HG03354 (cell line): ENCODE measurements at regions not wholly inside any gene's neighbourhood (a gene's known extent, or its start where the extent isn't known, plus 50 kb on each side); places are given as distances from the start of the nearest gene placed in this dataset.
"Not testable (repeated sequence)": the region's sequence is repeated elsewhere in the genome, so short reads cannot be mapped to it uniquely, and the experiment has no call there.

ENCODE experiments used
- ATAC-seq: cut with Tn5 transposase; IDR thresholded peaks from one replicate; pipeline ENCODE4 v1.9.1; 2021; ENCODE audit warnings: mild to moderate bottlenecking; ENCODE audit not compliant: unreplicated experiment, poor library complexity, severe bottlenecking

DNA sequence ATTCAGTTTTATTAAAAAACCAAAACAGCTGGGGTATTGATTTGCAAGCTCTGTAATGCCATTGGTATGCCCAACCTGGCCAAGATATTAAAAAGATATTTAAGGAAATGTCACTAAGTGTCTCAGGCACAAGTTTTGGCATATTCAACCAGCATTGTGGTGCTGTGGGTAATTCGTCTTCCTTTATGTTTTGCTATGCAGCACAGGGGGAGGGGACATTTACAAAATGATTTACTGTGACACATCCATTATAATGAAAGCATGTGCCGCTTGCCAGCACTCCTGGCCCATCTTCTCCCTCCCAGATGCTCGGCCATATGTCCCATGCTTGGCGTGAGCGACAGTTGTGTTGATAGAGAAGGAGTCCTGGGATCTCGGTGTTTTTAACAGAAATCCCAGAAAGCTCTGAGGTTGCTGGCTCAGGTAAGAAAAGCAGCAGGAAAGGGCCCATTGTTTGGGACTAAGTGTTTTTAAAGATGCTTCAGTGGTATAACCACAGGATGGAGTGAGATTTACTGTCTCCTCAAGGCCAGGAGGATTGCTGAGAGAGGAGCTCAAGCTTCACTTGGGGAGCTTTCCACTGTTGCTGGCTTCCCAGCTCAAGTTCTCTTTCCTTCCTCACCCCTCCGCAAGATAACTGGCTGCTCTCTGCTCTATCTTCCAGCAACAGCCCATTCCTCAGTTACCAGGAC is 158.2 kb upstream of the TSC22D2 start:
- ATAC-seq: no peak

DNA sequence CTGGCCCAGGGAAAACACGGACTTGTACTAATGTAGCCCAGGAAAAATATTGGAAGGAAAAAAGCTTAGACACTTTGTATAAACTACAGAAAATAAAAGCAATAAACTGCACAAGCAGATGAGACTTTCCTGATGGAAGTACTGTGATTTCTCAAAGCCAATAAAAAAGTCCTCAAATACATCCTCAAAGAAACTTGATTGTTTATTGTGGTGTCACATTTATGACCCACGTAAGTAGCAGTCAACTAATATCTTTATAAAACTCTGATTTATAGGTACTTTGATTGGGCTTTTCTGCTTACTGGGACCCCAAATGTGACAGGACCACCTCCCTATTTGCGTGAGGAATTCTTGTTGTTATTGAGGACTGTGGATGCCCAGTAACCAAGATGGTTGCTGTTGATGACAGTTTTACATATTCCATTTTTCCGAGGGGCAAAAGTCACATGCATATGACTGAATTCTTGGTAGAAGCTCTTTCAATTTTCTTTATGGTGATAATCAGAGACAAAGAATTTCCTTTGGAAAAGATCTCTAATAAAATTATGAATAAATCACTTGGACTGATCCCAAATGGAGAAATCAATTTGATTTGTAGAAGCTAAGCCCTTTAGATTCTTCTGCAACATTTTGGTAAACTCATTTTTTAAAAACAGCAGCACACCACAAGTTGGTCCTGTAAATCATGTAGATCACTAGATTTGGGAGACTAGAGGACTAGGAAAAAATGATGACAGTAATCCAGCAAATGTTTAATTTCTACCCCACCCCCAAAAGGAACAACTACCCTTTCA is 159.0 kb upstream of the TSC22D2 start:
- no peak for ATAC-seq

- no peak for ATAC-seq
These were observed 159.8 kb upstream of the TSC22D2 start for GRCh38 chr3:150248116-150248887.

GRCh38 chr3:150247441-150247840 is 160.7 kb upstream of the TSC22D2 start:
- ATAC-seq: no peak

DNA sequence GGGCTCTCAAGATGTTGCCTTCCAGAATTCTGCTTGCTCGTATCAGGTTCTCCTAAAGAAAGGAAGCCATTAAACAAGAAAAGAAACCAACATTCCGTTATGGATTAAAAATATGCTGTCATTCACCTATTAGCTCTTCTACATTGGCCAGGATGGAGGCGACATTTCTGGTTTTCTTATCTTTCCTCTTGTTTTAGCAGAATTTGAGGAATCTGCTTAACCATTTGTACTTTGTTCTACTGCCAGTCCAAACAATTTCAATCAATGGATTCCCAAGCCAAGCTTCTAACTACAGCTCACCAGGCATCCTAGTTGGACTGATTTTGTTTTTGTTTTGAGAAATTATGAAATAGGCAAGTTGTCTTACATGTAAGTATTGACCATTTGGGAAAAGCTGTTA is 164.6 kb upstream of the TSC22D2 start:
- no peak for ATAC-seq

GRCh38 chr3:150242220-150242936 is 165.7 kb upstream of the TSC22D2 start:
- ATAC-seq: no peak

- ATAC-seq: no peak
These were observed 167.2 kb upstream of the TSC22D2 start for GRCh38 chr3:150240891-150241290.

DNA sequence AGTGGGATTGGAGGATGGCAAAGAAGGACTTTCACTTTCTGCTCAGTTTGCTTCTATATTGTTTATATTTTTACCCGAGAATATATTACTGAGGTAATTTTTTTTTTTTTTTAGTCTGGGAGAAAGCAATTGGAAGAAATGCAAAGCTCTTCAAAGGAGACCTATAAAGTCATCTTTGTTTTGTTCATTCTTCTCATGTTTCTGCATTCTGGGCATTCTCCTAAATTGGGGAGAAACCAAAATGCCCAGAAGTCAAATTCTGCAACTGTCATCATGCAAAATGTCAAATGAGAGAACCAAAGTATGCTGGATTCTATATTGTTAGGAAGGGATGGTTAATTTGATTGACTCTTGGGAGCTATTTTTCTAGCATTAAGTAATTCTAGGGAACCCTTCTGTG is 168.3 kb upstream of the TSC22D2 start:
- no peak for ATAC-seq

- ATAC-seq: no peak
These were observed 169.0 kb upstream of the TSC22D2 start for GRCh38 chr3:150238995-150239619.

DNA sequence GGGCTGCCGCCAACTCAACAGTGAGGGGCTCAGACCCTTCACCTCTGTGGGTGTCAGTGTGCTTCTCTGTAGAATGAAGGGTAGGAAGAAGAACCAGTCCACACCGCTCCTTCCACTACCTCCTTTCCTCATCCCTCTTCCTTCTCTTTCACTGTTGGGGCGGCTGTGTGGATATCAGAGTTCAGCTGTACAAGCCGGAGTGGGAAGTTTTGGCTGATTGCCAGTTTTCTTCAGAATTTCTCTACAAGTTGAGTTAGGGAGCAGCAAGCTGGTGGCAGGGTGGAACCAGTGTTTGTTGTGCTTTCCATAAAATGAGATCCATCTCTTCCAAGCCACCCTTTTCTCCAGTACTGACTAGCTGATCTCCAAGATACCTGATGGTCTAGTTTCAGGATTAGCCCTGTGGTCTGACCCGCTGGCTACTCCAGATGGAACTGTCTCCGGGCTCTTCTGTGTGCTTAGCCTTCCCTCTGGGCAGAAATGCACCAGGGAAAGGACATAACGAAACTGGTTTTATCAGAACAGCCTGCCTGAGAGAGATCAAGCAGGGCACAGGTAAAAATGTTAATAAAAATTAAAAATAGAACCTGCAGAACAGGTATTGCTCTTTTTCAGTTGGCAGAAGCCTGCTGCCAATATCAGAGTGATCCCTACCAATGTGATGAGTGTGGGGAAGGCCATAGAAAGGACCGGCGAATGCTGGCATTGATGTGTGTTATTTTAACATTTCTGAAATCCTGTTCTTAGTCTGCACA is 169.9 kb upstream of the TSC22D2 start:
- no peak for ATAC-seq

DNA sequence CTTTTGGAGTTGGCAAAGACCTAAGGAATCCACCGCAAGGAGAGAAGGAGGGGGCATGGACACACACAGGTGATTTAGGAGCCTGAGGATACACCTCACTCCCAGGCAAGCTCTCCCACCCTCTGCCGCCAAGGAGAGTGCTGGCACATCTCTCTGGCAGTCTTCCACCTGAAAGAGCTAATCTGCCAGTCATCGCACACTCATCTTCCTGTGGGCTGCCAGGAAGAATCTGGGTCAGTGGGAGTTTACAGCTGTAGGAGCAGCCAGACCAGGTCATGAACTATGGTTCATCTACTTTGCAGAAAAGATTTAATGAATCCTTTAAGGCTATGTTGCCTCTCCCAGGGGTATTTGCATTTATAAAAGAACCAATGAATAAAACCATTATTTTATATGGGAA is 170.6 kb upstream of the TSC22D2 start:
- no peak for ATAC-seq

- no peak for ATAC-seq
These were observed 171.6 kb upstream of the TSC22D2 start for GRCh38 chr3:150236316-150237082.

DNA sequence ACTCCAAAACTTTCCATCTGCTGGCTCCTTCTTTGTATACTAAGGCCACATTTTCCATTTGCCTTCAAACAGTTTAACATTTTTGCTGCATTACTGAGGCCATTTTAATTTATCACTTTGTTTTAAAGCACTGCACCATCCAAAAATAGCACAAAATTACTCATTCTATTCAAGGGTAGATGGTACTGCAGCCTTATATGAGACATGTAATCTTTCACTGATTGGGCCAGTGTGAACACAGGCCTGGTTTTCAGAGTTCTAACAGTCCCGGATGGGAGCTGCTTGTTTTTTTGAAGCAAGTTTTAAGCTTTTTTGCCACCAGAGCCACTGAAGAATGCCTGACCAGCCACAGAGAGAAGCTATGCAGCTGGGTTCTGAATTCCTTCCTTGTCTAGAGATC is 172.3 kb upstream of the TSC22D2 start:
- ATAC-seq: no peak

GRCh38 chr3:150232992-150233451 is 175.1 kb upstream of the TSC22D2 start:
- no peak for ATAC-seq

DNA sequence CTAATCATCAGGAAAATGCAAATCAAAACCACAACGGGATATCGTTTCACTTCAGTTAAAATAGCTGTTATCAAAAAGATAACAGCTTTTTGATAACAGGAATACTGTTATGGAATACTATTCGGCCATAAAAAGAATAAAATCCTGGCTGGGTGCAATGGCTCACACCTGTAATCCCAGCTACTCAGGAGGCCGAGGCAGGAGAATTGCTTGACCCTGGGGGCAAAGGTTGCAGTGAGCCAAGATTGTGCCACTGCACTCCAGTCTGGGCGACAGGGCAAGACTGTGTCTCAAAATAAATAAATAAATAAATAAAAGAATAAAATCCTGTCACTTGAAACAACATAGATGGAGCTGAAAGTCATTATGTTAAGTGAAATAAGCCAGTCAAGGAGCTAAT is 178.1 kb upstream of the TSC22D2 start:
- no peak for ATAC-seq

GRCh38 chr3:150228626-150229025 is 179.5 kb upstream of the TSC22D2 start:
- ATAC-seq: not testable (repeated sequence)

DNA sequence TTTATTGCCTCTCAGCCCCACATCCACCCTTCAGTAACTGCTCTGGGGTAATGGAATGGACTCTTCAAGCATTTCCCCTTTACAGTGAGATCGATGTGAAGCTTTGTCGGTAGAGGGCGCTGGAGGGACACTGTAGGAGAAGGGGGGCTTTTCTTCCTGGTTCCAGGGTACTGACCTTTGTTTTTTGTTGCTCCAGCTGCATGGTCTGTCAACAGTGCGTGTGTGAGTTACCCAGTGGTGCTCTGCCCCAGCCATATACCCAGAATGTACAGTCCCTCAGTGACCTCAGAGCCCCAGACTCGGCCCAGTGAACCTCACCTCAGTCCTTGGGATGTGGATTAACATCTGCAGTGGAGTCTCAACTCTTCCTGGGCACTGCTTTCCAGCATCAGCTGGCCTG is 180.3 kb upstream of the TSC22D2 start:
- ATAC-seq: peak; percentile 73

DNA sequence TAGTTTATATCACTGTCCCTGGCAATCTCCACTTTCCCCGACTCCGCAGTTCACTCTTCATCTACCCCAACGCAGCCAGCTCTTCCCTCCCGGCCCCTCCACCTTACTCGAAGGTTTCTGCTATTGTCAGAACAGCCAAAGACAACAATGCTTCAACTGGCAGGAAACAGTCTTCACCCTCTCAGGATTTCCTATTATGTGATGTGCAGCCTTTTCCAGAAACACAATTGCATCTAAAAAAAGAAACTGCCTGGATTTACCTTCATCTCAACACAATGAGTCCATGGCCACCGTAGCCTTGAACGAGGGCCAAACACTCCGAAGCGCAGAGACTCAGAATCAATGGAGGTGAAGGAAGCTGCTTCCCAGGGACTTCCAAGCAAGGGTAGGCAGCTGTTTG is 182.1 kb upstream of the TSC22D2 start:
- no peak for ATAC-seq
